ENCODE measurements at regions not wholly inside any gene's neighbourhood (a gene's known extent, or its start where the extent isn't known, plus 50 kb on each side); places are given as distances from the start of the nearest gene placed in this dataset.

DNA sequence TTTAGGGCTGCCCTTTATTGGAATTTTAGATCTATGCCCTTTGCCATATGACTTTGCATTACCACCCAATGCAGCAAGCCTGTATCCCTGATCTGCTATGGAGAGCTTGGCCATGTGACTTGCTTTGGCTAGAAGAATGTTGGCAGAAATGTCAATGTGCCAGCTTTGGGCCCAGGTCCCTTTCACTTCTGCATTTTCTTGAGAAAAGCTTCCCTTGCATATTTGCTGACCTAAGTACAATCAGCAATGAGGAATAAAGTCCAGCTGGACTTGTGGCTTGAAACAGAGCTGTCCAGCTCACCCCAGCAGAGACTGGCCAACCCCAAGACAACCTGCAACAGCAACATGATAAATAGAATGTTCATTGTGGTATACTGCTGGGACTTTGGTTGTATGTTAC is 135.9 kb downstream of the PAH start:
- no peak for DNase-seq

DNA sequence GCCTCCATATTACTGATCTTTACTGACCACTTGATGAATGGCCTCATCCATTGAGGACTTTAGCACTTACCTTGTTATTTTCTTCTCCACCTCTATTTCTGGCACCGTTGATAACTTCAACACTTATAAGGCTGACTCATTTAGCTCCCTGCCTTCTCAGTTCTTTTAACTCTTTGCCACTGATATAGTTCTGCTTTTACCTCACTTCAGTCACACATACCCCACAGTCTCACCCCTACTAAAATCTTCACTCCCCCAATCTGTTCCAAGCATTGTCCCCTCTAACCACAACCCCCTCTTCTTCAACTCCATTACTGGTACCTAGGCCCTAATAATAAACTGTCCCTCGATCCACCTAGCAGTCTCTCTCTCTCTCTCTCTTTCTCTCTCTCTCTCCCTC is 141.0 kb downstream of the PAH start:
- no peak for DNase-seq

DNA sequence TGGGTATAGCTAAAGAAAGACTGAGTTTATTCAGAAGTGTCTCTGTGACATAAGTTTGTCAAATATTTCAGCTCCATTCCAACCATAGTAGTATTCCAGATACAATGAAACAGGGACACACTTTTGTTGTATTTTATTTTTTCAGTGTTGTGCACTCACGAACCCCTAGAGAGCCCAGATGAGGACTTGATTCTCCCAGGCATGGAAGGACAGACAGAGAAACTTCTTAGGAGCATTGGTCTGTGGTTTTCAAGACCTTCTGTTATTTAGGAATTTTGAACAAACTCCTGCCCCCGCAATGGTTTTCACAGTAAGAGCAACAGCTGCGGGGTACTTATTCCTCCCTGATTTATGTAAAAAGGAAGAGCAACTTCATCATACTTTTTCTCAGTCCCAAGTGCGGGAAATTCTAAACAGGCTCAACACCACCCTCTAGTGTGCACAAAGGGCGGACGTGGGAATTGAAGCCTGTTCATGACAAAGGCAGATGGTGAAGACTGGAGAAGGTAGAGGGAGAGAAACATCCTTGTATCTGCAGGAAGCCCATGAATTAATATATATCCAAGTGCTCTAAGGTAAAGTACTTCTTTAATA is 147.6 kb downstream of the PAH start:
- DNase-seq = peak; percentile 70

DNA sequence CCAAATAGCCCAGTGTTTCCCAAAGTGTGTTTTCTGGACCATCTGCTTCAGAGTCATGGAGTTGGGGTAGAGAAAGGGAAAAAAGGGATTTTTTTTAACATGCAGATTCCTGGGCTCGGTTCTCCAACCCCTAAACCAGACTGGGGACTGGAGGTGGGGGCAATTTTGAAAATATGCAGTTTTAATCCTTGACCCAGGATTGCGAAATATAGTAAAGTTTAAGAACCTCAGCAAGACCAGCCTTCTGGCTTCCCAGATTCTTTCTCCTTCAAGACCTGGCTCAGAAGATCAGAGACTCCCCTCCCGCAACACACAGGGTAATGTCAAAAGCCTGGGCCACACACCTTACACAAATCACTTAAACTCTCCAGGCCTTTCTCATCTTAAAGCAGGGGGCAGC is 150.1 kb downstream of the PAH start:
- DNase-seq = no peak

DNA sequence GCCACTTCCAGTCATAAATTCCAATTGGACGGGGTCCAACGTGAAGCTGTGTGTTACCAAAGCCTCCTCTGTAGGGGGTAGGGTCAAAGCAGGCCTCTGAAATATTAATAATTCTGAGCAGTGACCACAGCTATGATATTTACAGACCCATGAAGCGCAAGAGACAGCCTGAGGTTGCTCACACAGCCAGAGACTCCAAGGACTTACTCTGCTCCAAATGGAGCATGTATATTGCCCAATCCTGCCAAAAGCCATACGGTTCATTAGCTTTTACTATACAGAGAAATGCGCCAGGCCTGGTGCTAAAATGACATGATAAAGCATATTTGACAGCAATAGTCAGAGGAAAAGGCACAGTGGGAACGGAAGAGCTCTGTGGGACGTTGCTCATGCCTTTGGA is 151.3 kb downstream of the PAH start:
- peak; percentile 72 for DNase-seq

DNA sequence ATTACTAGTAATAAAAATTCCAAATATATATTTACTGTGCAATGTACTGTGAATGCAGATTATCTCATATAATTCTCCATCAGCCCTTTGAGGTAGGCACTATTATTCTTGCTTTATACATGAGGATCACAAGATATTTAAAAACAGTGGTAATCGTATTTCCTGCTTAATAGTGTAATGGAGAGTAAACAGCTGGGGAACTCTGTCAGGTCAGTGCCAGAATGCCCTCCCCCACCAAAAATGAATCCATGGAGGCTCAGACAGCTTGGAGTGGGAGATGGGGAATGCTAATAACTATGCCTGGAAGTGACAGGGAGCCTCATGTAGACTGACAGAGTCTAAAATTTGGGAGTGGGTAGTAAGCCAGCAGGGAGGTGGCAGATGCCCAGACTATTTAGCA is 153.6 kb downstream of the PAH start:
- no peak for DNase-seq

DNA sequence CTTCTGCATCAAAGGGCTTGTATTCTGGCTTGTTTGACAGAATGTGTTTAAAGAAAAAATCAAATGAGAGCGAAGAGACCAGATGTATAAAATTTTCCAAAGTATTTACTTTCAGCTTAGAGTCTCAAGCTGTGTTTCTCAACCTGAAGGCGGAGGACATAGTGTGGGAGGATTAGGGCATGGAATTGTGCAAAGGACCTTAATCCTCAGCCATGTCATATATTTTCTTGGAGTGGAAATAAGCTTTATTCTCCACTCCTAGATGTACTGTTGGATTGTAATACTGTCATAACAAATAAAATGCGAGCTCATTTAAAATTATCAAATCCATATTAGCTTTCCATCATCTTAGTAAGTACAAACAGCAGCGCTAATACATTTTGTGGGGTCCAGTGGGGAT is 154.0 kb downstream of the PAH start:
- DNase-seq = no peak

DNA sequence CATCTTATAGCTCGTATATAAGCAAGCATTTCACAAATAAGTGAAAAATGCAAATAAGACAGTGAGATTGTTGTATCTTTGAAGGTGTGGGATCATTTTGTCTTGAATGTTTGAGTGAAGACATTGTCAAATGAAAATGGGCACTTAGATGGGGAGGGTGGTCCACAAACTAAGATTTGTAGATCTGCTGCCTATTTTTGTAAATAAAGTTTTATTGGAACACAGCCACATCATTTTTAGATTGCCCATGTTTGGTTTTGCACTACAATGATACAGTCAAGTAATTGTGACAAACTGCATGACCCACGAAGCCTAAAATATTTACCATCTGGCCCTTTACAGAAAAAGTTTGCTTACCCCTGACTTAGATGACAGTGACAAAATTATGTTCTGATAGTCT is 156.7 kb downstream of the PAH start:
- DNase-seq = no peak

DNA sequence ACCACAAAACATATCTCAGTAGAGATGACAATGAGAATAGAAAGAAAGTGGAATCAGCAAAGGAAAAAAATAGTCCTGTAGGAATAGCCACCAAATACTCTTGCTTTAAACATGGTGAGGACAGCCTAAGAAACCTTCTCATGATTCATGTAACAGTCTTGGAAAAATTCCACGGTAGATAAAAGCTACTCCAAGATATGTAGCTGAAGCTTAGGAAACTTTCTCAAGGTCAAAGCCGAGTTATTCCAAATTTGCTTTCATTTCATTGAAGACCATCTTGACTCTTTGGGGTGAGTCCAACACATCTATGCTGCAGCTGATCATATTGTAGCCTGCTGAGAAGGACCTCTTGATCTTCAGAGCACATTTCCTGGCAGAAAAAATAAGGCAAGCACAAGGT is 157.6 kb downstream of the PAH start:
- no peak for DNase-seq

DNA sequence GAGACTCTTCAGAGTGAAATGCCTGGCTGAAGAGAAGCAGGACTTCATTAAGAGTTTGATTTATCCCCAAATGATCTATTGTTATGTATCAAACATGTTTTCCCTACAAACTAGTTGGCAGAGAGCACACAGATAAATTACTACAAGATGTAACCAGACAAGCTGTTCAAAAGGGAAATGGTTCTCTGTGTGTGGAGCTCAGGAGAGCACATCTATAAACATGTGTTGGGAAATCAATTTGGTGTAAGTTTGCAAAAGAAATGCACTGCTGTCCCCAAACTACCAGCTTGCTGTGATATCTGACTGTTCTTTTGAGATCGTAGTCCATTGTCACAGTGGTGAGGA is 159.2 kb downstream of the PAH start:
- no peak for DNase-seq

DNA sequence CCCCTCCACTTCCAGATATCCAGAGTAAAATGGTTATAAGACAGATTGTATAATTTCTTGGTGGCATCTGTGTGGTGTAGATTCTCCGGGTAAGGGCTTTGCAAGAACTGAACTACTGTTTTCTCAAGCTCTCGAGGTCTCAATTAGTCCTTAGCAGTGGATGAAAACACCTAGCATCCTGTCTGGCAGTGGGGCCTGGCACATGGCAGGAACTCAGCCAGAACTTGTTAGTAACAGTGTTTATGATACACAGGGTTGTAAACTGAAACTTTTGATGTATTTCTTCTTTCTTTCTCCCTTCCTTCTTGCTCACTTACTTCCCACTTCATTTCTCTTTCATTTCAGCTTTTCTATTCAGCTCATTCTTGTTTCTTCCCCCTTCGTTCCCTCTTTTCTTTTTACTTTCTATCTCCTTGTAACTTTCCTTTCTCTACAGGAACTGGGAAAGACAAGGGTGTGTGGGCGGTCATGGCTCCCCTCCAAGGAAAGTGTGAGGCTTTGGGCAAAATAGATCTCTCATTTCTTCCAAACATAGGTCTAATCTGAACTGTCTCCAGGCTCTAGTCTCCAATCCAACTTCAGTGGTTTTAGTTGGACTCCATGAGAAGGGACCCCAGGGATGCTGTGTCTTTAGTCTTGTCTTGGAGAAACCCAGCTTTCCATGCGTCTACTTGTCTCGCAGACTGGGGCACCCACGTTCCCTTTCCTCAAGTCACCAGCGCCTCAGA is 159.7 kb downstream of the PAH start:
- no peak for DNase-seq

DNA sequence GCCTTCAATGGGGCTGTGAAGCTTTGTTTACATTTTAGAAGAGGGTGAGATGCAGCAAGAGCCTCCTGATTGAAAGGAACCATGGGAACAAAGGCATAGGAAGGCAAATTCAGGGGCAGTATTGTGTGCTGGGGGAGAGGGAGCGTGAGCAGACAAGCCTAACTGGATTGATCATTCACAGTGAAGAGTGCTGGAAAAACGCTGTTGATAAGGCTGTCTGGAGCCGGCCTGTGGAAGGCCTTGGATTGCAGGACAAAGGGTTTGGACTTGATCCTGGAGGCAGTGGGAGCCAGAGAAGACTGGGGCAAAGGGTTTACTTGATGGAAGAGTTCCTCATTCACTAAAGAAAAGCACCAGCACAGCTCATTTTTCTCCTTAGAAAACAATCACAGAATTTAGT is 160.5 kb downstream of the PAH start:
- no peak for DNase-seq

DNA sequence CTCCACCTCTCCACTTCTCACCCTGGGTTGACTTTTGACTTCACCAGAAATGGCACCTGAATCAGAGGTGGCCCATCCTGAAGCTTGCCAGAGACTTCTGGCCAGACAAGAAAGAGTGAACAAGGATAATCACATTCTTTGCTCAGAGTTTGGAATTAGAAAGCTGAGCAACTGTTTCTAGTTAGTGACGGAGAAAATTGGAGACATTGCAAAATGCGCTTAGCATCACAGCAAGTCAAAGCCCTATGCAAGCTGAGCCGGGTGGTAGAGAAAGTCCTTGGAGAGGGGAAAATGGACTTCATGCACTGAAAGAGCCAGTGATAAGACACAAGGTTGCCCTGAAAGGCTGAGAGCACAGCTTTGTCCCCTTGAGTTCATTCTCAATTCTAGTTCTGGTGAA is 161.8 kb downstream of the PAH start:
- no peak for DNase-seq

DNA sequence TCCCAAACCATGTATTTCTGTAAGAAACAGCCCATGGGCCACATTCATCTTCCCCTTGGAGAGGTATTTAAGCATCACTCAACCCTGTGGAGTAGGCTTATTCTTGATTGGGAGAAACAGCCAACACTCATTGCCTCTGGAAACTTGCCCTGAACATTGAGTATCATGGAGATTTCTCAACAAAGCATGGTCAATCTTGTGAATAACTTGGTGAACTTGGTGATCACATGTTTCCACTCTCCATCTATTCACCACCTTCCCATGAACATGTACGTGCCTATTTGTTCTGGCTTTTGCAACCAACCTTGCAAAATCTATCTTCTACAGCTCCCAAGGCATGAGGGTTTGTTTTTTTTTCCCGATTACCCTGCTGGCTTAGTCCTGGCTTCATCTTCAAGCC is 163.2 kb downstream of the PAH start:
- no peak for DNase-seq

DNA sequence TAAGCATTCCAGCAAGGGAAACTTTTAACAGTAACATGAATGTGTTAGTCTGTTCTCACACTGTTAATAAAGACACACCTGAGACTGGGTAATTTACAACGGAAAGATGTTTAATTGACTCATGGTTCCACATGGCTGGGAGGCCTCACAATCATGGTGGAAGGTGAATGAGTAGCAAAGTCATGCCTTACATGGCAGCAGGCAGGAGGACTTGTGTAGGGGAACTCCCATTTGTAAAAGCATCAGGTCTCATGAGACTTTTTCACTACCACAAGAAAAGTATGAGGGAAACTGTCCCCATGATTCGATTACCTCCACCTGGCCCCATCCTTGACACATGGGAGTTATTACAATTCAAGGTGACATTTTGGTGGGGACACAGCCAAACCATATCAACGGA is 168.3 kb downstream of the PAH start:
- no peak for DNase-seq

DNA sequence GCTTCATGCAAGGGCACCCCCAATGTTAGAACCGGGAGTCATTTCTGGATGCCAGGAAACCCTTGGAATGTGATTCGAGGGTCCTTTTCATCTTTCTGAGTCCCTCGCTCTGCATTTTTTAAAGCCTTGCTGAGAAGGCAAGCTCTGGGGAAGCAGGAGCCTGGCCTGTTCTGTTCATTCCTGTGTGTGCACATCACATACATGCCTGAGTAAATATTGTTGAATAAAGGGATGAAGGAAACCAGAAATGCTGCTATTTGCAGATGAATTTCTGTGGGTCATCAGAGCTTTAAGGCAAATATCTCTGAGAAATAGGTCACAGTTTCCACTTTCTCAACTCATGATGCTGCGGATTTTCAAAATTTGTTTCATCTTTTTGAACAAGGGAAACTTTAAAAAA is 170.1 kb downstream of the PAH start:
- DNase-seq = no peak

DNA sequence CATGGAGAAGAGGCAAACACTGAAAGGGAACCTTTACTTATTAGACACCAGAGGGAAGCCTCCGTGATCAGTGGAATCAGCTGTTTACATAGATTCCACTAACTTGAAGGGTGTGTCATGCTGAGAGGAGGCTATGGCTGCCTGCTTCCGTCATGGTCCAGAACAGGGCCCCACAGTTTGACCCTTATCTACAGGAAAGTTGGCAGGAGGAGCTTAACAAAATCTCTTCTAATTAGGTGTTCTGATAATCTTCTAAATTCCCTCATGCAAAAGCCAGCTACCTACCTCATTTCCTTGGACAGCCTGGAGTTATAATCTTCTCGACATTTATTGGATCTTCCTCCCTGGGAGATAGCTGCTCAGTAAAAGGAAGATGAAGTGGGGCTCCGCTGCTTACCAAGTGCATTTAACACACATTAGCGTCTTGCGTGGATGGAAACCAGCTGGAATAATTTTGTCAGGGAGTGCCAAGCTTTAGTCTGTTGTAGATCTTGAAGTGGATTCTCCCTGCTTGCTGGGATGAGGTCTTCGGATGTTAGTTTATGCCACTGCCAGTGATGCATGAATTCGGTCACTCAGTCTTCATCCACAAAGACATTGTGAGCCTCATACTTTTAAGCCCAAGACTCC is 171.0 kb downstream of the PAH start:
- DNase-seq = no peak

DNA sequence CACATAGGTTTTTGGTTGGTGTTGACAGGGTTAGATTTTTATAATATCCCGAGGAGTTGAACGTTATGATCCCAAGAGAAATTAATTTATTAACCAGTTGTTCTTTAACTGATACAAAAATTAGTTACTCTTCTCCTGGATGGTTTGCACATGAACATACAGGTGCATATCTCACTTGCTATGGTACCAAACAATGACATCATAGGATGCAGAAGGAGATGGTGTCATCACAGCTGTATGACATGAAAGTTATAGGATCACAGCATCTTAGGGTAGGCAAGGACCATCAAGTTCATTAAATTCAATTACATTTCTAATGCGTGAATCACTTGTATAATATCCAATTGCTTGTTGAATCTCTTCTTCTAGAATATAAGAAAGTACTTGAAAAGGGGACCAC is 175.8 kb downstream of the PAH start:
- DNase-seq = no peak

DNA sequence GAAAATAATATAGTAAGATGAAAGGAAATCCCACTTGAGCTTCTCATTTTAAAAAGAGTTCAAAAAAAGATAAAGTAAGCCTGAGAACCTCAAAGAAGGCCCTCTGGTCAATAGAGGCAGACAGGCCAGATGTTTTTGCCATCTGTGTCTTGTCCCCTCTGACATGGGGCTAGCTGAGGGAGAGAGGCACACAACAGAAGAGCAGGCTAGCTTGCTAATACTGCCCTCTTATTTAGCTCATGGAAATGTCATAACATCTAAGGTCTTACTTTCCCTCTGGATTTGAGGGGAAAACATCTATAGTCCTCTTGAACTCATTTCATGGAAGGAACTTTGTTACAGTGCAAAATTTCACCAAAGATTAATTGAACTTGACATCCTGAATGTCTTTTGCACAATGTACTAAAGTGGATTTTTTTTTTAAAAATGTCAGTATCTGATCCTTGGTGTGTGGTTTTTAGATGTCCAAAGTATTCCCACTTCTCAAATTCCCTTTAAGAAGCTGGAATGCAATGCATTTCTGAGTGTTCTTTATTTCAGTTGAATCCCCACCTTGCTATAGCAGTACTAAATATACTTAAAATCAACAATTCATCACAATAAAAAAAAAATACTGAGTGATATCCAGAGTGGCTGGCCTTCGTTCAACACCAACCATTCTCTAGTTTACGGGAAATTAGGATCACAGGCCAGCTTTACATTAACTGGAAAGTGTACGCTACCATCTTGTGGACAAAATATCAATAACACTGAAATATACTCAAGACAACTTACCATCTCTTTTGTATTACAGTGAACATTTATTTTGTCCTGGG is 176.7 kb downstream of the PAH start:
- peak; percentile 40 for DNase-seq

DNA sequence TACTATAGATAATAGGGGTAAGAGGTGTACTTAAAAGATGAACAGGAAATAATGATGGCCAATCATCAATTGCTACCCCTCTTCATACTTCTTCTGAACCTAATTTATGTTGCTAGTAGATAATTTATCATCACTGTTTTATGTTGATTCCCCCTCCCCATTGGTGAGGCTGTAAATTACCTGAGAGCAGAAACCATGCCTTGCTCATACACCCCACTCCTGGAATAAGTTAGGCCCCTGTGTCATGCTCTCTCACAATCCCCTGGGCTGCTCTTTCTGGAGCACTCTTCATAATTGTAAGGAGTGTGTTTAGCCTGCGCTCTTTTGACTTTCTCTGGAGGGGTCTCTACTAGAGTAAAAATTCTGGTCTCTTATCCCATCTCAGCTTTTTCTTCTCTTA is 180.7 kb downstream of the PAH start:
- no peak for DNase-seq

DNA sequence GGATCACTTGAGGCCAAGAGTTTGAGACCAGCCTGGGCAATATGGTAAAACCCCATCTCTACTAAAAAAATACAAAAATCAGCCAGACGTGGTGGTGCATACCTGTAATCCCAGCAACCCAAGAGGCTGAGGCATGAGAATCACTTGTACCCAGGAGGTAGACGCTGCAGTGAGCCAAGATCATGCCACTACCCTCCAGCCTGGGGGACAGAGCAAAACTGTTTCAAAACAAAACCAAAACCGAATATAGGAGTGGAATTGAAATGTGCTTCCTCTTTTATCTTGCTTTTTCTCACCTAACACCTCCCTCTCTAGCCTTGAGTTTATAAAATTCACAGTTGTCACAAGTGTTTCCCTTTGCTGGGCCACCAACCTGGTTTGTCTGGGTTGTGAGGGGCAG is 181.9 kb downstream of the PAH start:
- DNase-seq = no peak

DNA sequence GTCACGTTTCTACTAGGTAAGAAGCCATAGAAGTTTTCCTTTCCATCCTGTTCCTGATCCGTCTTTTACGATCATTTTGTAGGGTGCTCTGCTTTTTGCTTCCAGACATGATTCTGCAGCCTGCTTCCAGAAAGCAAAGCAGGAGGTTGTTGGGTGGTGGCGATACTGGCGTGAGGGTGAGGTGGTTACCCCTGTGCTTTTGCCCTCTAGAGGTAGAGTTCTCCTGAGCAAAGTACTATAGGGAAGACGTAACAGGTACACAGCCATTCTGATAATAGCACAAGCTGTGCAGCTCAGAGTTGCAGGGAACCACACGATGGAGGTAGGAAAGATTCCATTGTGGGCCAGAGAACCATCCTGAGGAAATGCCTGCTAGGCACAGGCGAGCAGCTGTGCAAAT is 186.0 kb downstream of the PAH start:
- DNase-seq = no peak

DNA sequence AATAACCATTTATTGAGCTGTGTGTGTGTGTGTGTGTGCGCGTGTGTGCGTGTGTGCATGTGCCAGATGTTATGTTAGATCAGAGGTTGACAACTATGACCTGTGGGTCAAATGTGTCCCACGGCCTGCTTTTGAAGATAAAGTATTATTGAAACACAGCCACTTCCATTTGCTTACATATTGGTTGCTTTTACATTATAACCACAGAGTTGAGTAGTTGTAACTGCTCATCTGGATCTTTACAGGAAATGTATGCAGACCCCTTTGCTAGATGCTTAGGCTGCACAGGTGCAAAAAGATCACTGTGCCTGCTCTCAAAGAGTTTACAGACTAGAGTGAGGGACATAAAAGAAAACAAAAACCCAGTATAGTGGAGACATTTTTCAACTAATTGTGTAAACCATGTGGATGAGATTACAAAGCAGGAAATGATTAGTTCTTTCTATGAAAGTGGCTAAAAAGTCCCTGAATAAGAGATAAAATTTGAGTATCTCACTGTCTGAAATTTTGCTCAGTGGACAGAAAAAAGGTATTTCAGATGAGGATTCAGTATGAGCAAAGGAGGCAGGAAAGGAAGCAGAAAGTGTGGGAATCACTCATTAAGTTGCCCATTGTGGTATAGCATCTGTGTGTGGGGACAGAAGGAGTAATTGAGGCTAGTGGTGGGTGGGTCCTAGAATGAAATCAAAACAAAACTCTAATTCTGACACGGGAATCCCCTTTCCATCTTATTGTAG is 188.4 kb downstream of the PAH start:
- no peak for DNase-seq

All from NCI-H1694 treated with DMSO at 0.1 percent for 48 hours (cell line).